Cardiac muscle cell (in vitro differentiated cells and primary cell): ENCODE measurements at regions not wholly inside any gene's neighbourhood (a gene's known extent, or its start where the extent isn't known, plus 50 kb on each side); places are given as distances from the start of the nearest gene placed in this dataset.

Experiments used
- DNase-seq, 2 donors: peaks; one replicate each; pipeline versions ENCODE4 v3.0.0 to v3.0.0-alpha.2; 2010 to 2017; ENCODE audit warnings: low read depth in 1 of 2, low spot score in 1 of 2
- H3K27ac ChIP-seq: fragments of 200-600 bp; sonication (generic); 2 replicates; pipeline ENCODE4 v1.5.1; 2016
- H3K27me3 ChIP-seq: fragments of 200-600 bp; sonication (generic); 2 replicates; pipeline ENCODE4 v1.6.0; 2016; ENCODE audit warnings: control low read depth
- H3K36me3 ChIP-seq: fragments of 200-600 bp; sonication (generic); 2 replicates; pipeline ENCODE4 v1.5.1; 2016; ENCODE audit warnings: control low read depth
- H3K4me1 ChIP-seq: fragments of 200-600 bp; sonication (generic); 2 replicates; pipeline ENCODE4 v1.8.1; 2017; ENCODE audit warnings: low read depth, mild to moderate bottlenecking, mixed run types
- H3K4me3 ChIP-seq: fragments of 200-600 bp; sonication (generic); 2 replicates; pipeline ENCODE4 v1.5.1; 2016; ENCODE audit warnings: mild to moderate bottlenecking
- H3K9me3 ChIP-seq: fragments of 200-600 bp; sonication (generic); 2 replicates; pipeline ENCODE4 v1.5.1; 2017; ENCODE audit warnings: low read depth, mild to moderate bottlenecking, control low read depth
- CTCF ChIP-seq: IDR thresholded peaks from 2 replicates; pipeline ENCODE4 v1.5.1; 2012; ENCODE audit warnings: low read depth, mild to moderate bottlenecking, low read length

- H3K27me3 ChIP-seq: no peaks in the 10 kb centered on the region
- no peak for DNase-seq
- no peak for TF ChIP-seq CTCF
- no peaks in the 10 kb centered on the region for H3K9me3 ChIP-seq
- no peak overlapping the region for H3K27ac ChIP-seq
- H3K4me3 ChIP-seq: no peak overlapping the region
- H3K4me1 ChIP-seq: no peaks in the 10 kb centered on the region
- H3K36me3 ChIP-seq: no peaks in the 10 kb centered on the region
These were observed 215.3 kb downstream of the CALCRL start for GRCh38 chr2:187232749-187233148.

DNA sequence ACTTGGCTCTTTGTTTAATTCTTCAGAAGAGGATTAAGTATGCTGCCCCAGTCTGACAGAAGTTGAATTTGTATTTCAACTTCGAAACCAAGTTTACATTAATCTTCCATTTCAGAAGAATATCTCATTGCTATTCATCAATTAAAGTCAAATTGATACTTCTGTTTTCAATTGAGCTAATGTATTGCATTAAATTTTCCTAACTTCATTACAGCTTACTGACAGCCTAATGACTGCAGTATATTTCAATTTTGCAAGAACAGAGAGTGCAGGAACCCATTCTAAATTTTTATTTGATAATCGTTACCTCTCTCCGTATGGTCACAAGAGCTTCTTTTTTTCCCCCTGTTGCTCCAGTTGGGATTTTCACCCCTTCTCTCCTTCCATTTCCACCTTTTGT lies 218.0 kb downstream of the CALCRL start:
- H3K4me3 ChIP-seq: no peak overlapping the region
- TF ChIP-seq CTCF: no peak
- H3K9me3 ChIP-seq: no peaks in the 10 kb centered on the region
- no peaks in the 10 kb centered on the region for H3K36me3 ChIP-seq
- no peaks in the 10 kb centered on the region for H3K4me1 ChIP-seq
- DNase-seq: no peak
- no peaks in the 10 kb centered on the region for H3K27me3 ChIP-seq
- no peak overlapping the region for H3K27ac ChIP-seq

DNA sequence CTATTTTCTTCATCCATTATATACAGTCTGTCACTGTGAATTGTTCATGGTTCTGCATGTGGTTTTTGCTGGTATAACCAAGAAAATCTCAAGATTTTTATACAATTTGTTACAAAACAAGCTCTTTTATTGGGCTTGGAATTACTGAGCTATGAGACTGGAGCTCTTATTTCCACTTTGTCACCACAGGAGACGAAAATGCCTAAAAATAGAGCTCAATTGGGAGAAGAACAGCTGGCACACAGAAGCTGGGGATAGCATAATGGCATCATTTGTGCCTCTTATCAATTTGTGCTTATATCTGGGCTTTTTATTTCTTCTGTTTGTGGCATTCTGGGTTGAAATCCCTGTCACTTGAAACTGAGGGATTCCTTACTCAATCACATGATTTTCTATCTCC lies 219.1 kb downstream of the CALCRL start:
- Histone ChIP-seq H3K4me1 (no peaks in the 10 kb centered on the region), H3K36me3 (no peaks in the 10 kb centered on the region)
- no peak for TF ChIP-seq CTCF

DNA sequence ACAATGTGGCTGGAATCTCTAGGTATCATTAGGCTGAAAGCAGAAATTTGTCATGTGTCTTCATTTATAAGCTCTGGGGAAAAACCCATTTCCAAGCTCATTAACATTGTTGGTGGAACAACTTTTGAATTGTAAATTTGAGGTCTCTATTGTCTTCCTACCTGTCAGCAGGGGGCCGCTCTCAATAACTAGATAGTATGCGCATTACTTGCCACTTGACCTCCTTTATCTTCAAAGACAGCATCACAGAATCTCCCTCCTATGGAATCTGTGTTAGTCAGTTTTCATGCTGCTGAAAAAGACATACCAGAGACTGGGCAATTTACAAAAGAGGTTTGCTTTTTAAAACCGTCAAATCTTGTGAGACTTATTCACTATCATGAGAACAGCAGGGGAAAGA lies 223.1 kb downstream of the CALCRL start:
- no peak for TF ChIP-seq CTCF
- no peak overlapping the region for H3K4me3 ChIP-seq
- no peak overlapping the region for H3K27ac ChIP-seq
- no peaks in the 10 kb centered on the region for H3K9me3 ChIP-seq
- H3K36me3 ChIP-seq: no peaks in the 10 kb centered on the region
- H3K4me1 ChIP-seq: no peaks in the 10 kb centered on the region
- H3K27me3 ChIP-seq: no peaks in the 10 kb centered on the region
- no peak for DNase-seq

More for the DNA sequence above, 219.1 kb downstream of the CALCRL start:
- Histone ChIP-seq H3K9me3 (no peaks in the 10 kb centered on the region), H3K27ac (no peak overlapping the region), H3K27me3 (no peaks in the 10 kb centered on the region), H3K4me3 (no peak overlapping the region)
- no peak for DNase-seq

DNA sequence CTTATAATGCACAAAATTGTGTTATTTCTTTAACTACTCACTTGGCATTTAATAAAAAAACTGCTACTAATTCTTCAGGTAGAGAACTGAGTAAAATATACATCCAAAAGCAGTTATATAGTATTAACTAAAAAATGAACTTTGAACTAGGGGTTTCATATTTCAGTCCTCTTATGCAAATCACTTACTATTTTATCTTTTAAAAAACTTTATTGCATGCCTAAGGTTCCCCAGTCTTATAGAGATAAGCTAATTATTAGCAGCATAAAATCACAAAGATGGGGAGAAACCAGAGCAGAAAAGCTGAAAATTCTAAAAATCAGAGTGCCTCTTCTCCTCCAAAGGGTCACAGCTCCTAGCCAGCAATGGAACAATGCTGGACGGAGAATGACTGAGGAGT lies 228.0 kb downstream of the CALCRL start:
- Histone ChIP-seq H3K27me3 (no peaks in the 10 kb centered on the region), H3K4me3 (no peak overlapping the region), H3K27ac (no peak overlapping the region), H3K4me1 (no peaks in the 10 kb centered on the region), H3K9me3 (no peaks in the 10 kb centered on the region), H3K36me3 (no peaks in the 10 kb centered on the region)
- no peak for DNase-seq
- TF ChIP-seq CTCF: no peak

- no peak overlapping the region for H3K27ac ChIP-seq
- no peak for TF ChIP-seq CTCF
- DNase-seq: peak in 1 of 2 donors; percentile 24
- no peak overlapping the region for H3K4me3 ChIP-seq
- no peaks in the 10 kb centered on the region for H3K36me3 ChIP-seq
- no peaks in the 10 kb centered on the region for H3K4me1 ChIP-seq
- no peaks in the 10 kb centered on the region for H3K27me3 ChIP-seq
- no peaks in the 10 kb centered on the region for H3K9me3 ChIP-seq
These were observed 232.4 kb downstream of the CALCRL start for GRCh38 chr2:187215532-187216240.
